ENCODE measurements at regions not wholly inside any gene's neighbourhood (a gene's known extent, or its start where the extent isn't known, plus 50 kb on each side); places are given as distances from the start of the nearest gene placed in this dataset.

- no peaks in the 10 kb centered on the region for H3K36me3 ChIP-seq (replicated peaks)
- no peaks in the 10 kb centered on the region for H3K27me3 ChIP-seq (replicated peaks)
- TF ChIP-seq CTCF (IDR thresholded peaks at IDR 0.05; ENCODE audit: low read depth, low read length, missing control alignments) = no peak
- H3K4me3 ChIP-seq (ENCODE audit: low read depth, low read length) = no peak overlapping the region
- in situ Hi-C loops (cut with HindIII; ENCODE audit: low pct_ligation_motif_present, low sequenced_read_pairs) = no loop called here
- no peak overlapping the region for H3K27ac ChIP-seq
- no peak for DNase-seq
Observed at GRCh38 chr4:72814241-72814640, 245.2 kb upstream of the ADAMTS3 start.

DNA sequence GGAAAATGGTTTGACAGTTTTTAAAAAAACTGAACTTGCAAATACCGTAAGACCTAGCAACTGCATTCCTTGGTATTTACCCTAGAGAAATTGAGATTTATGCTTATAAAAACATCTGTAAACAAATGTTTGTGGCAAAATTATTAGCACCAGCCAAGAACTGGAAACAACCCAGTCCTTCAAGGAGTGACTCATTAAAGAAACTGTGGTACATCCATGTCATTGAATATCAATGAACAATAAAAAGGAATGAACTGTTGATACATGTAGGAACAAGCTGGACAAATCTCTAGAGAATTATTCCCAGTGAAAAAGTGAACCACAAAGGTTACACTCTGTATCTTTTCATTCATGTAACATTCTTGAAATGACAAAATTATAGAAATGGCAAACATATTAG lies 240.2 kb upstream of the ADAMTS3 start:
- DNase-seq = no peak
- no peak overlapping the region for H3K4me3 ChIP-seq (ENCODE audit: low read depth, low read length)
- H3K36me3 ChIP-seq (replicated peaks) = no peaks in the 10 kb centered on the region
- in situ Hi-C loops (cut with HindIII; ENCODE audit: low pct_ligation_motif_present, low sequenced_read_pairs) = no loop called here
- no peak overlapping the region for H3K27ac ChIP-seq
- no peak for TF ChIP-seq CTCF (IDR thresholded peaks at IDR 0.05; ENCODE audit: low read depth, low read length, missing control alignments)
- H3K27me3 ChIP-seq (replicated peaks) = no peaks in the 10 kb centered on the region

DNA sequence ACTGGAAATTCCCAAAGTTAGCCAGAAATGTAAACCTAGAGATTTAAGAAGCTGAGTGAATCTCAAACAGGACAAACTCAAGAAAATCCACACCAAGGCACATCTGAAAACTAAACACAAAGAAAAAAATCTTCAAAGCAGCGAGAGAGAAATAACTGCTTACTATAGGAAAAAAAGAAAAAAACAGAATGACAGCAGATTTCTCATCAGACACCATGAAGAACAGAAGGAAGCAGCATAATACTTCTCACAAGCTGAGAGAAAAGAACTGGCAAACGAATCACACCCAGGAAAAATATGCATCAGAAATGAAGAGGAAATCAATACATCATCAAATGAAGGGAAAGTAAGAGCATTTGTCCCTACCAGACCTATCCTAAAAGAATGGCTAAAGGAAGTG lies 236.3 kb upstream of the ADAMTS3 start:
- in situ Hi-C loops (cut with HindIII; ENCODE audit: low pct_ligation_motif_present, low sequenced_read_pairs) = no loop called here
- Histone ChIP-seq H3K27me3 (replicated peaks) (no peaks in the 10 kb centered on the region), H3K36me3 (replicated peaks) (no peaks in the 10 kb centered on the region), H3K27ac (no peak overlapping the region), H3K4me3 (ENCODE audit: low read depth, low read length) (no peak overlapping the region)
- no peak for TF ChIP-seq CTCF (IDR thresholded peaks at IDR 0.05; ENCODE audit: low read depth, low read length, missing control alignments)
- no peak for DNase-seq

GRCh38 chr4:72797486-72797885 lies 228.5 kb upstream of the ADAMTS3 start:
- DNase-seq = no peak
- in situ Hi-C loops (cut with HindIII; ENCODE audit: low pct_ligation_motif_present, low sequenced_read_pairs) = no loop called here
- H3K4me3 ChIP-seq (ENCODE audit: low read depth, low read length) = no peak overlapping the region
- no peaks in the 10 kb centered on the region for H3K36me3 ChIP-seq (replicated peaks)
- H3K27ac ChIP-seq = no peak overlapping the region
- no peaks in the 10 kb centered on the region for H3K27me3 ChIP-seq (replicated peaks)
- TF ChIP-seq CTCF (IDR thresholded peaks at IDR 0.05; ENCODE audit: low read depth, low read length, missing control alignments) = no peak

GRCh38 chr4:72791054-72791453 lies 222.0 kb upstream of the ADAMTS3 start:
- in situ Hi-C loops (cut with HindIII; ENCODE audit: low pct_ligation_motif_present, low sequenced_read_pairs) = no loop called here
- Histone ChIP-seq H3K4me3 (ENCODE audit: low read depth, low read length) (no peak overlapping the region), H3K27ac (no peak overlapping the region), H3K36me3 (replicated peaks) (no peaks in the 10 kb centered on the region), H3K27me3 (replicated peaks) (no peaks in the 10 kb centered on the region)
- TF ChIP-seq CTCF (IDR thresholded peaks at IDR 0.05; ENCODE audit: low read depth, low read length, missing control alignments) = no peak
- no peak for DNase-seq

DNA sequence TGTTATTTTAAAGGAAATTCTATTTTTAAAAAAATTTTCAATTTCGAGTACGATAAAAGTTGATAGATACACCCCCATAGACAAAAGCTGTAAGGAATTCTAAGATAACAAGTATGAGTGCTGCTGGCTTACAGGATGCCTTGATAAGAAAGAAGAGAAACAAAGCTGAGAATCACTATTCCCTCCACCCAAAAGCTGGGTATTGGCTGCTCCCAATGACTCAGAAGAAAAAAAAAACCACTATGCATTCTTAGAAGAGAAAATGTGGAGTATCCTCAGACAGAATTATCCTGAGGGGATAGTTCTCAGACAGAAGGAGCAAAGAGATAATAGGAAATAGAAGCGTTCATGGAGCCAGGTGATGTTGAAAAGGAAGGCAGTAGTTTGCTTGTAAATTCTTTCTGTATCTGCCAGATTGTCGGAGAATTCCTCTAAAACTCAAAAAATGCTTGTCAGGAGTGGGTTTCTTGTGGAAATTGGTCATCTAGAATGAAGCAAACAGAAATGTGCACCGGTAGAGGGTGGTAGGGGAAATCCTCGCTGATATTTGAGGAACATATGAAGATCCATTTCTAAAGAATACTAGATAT lies 217.5 kb upstream of the ADAMTS3 start:
- TF ChIP-seq CTCF (IDR thresholded peaks at IDR 0.05; ENCODE audit: low read depth, low read length, missing control alignments) = no peak
- no peak overlapping the region for H3K4me3 ChIP-seq (ENCODE audit: low read depth, low read length)
- no peaks in the 10 kb centered on the region for H3K36me3 ChIP-seq (replicated peaks)
- no peak for DNase-seq
- no peaks in the 10 kb centered on the region for H3K27me3 ChIP-seq (replicated peaks)
- in situ Hi-C loops (cut with HindIII; ENCODE audit: low pct_ligation_motif_present, low sequenced_read_pairs) = no loop called here
- H3K27ac ChIP-seq = no peak overlapping the region
